ENCODE measurements at regions not wholly inside any gene's neighbourhood (a gene's known extent, or its start where the extent isn't known, plus 50 kb on each side); places are given as distances from the start of the nearest gene placed in this dataset.

DNA sequence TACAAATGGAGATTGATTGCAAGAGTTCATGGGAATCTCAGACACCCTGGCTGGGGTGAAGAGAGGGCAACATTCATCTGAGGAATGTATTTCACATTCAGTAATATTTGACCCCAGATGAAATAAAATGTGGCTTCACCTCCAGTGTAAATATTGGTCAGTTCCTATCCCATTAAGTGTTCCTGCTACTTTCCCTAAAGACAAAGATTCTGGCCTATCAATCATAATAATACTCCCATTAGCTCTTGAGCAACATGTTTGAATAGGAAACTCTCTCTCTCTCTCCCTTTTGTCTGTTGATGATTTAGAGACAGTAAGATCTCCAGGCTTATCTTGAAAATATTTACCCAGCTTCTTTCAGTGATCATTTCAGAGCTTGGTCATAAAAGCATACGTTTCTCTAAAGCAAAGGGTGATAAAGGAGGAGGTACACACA lies 70.1 kb downstream of the KCNJ2 start:
- Histone ChIP-seq H4K20me1 (replicated peaks; ENCODE audit: control insufficient read depth, extremely low read depth, insufficient read depth, low read length) (no peaks in the 10 kb centered on the region), H3K27me3 (ENCODE audit: control insufficient read depth in 2 of 2, insufficient read depth in 2 of 2, low read length in 2 of 2) (no peaks in the 10 kb centered on the region), H3K79me2 (ENCODE audit: control insufficient read depth, insufficient read depth, low read length) (no peaks in the 10 kb centered on the region), H3K36me3 (ENCODE audit: control insufficient read depth in 2 of 2, extremely low read depth in 1 of 2, insufficient read depth in 2 of 2, low read length in 2 of 2) (no peaks in the 10 kb centered on the region), H3K4me3 (replicated peaks in 1 of 3; ENCODE audit: insufficient read depth in 1 of 3, low read depth in 1 of 3, low read length in 3 of 3) (peak overlapping the region in 2 of 3 experiments; percentile 62), H3K4me1 (ENCODE audit: control insufficient read depth, extremely low read depth, insufficient read depth, low read length) (peaks cover 8% of the 10 kb centered on the region), H3K9ac (replicated peaks; ENCODE audit: extremely low read depth, insufficient read depth, low read length) (peak overlapping the region; percentile 29), H3K9me3 (replicated peaks; ENCODE audit: control insufficient read depth, insufficient read depth, low read length) (no peaks in the 10 kb centered on the region), H2AFZ (ENCODE audit: low read depth, low read length) (peak overlapping the region; percentile 91), H3K9me1 (replicated peaks; ENCODE audit: control insufficient read depth, extremely low read depth, insufficient read depth, low read length) (no peaks in the 10 kb centered on the region), H3K4me2 (ENCODE audit: insufficient read depth, low read length) (peak overlapping the region; percentile 99), H3K27ac (ENCODE audit: insufficient read depth, low read depth, low read length) (no peak overlapping the region)
- dilution Hi-C loops (cut with MboI; ENCODE audit: extremely low pct_ligation_motif_present, low sequenced_read_pairs) (no loop called here), intact Hi-C loops (cut with micrococcal nuclease) (no loop called here)
- ChIA-PET POLR2A (no interaction called here), CTCF (interaction anchor here (1.2 to 2.3 kb wide), 4 partner anchors 11 to 40 kb away, joined by 3 to 8 read pairs (median 4); no protein-coding TSS in a partner anchor)
- DNase-seq (ENCODE audit: low read depth, low spot score) (peak; percentile 73), FAIRE-seq (no peak)
- TF ChIP-seq POLR2AphosphoS5 (IDR thresholded peaks at IDR 0.05; ENCODE audit: insufficient read depth, low read depth, low read length): no peak
- TF ChIP-seq FOS (IDR thresholded peaks at IDR 0.05; ENCODE audit: borderline replicate concordance, insufficient read depth, low read length): no peak
- no peak for TF ChIP-seq POLR2A (IDR thresholded peaks at IDR 0.05; ENCODE audit: low read depth, low read length)
- TF ChIP-seq MYC (IDR thresholded peaks at IDR 0.05; ENCODE audit: low read depth, low read length): no peak
- TF ChIP-seq, protein P1, sequence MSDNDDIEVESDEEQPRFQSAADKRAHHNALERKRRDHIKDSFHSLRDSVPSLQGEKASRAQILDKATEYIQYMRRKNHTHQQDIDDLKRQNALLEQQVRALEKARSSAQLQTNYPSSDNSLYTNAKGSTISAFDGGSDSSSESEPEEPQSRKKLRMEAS (IDR thresholded peaks at IDR 0.05; ENCODE audit: insufficient read depth, insufficient read length): no peak
- TF ChIP-seq, protein P2, sequence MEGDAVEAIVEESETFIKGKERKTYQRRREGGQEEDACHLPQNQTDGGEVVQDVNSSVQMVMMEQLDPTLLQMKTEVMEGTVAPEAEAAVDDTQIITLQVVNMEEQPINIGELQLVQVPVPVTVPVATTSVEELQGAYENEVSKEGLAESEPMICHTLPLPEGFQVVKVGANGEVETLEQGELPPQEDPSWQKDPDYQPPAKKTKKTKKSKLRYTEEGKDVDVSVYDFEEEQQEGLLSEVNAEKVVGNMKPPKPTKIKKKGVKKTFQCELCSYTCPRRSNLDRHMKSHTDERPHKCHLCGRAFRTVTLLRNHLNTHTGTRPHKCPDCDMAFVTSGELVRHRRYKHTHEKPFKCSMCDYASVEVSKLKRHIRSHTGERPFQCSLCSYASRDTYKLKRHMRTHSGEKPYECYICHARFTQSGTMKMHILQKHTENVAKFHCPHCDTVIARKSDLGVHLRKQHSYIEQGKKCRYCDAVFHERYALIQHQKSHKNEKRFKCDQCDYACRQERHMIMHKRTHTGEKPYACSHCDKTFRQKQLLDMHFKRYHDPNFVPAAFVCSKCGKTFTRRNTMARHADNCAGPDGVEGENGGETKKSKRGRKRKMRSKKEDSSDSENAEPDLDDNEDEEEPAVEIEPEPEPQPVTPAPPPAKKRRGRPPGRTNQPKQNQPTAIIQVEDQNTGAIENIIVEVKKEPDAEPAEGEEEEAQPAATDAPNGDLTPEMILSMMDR (IDR thresholded peaks at IDR 0.05; ENCODE audit: extremely low read depth in 1 of 2, insufficient read depth in 1 of 2, low read depth in 1 of 2, low read length in 2 of 2): no peak
- TF ChIP-seq JUN (IDR thresholded peaks at IDR 0.05; ENCODE audit: borderline replicate concordance, insufficient read depth, insufficient read length, low read depth): no peak
- no peak for TF ChIP-seq GATA2 (IDR thresholded peaks at IDR 0.05; ENCODE audit: insufficient read depth, insufficient read length, low read depth, low read length)
- no peak for TF ChIP-seq EZH2 (IDR thresholded peaks at IDR 0.05; ENCODE audit: borderline replicate concordance, low read depth, low read length, severe bottlenecking)
- BruUV-seq (replicated peaks): no TSS peak

All from endothelial cell of umbilical vein (primary cell).